K562 (cell line): ENCODE measurements at regions not wholly inside any gene's neighbourhood (a gene's known extent, or its start where the extent isn't known, plus 50 kb on each side); places are given as distances from the start of the nearest gene placed in this dataset.

Experiments
- ATAC-seq: fragments of 200-7000 bp; cut with Tn5 transposase; 3 replicates; pipeline ENCODE4 v1.9.1; 2020; ENCODE audit warnings: moderate library complexity
- BruUV-seq: library from RNA; stranded (reverse); fragments of 400-500 nt; replicated peaks from 2 replicates; lab custom pipeline; 2021; lab: Mats Ljungman, UMichigan
- CTCF ChIA-PET: fragments of 300-600 bp; formaldehyde crosslinking; extraction: SDS; loops from one replicate; lab custom pipeline; 2021; ENCODE audit warnings: low intra/inter-chr PET ratio; lab: Yijun Ruan, JAX
- POLR2A ChIA-PET: fragments of 300-600, 350-650 bp; sonication (Branson Sonifier 250); formaldehyde crosslinking; extraction: SDS; loops from one replicate; lab custom pipeline; 2021; ENCODE audit warnings: antibody characterized with exemption, inconsistent platforms; lab: Yijun Ruan, JAX
- DNase-seq, 4 experiments: peaks; one replicate each; pipeline versions ENCODE4 v3.0.0 to v3.0.0-alpha.2; 2011 to 2018; ENCODE audit warnings: low spot score in 3 of 4, mixed read lengths in 3 of 4; ENCODE audit errors: extremely low read depth in 1 of 4
- FAIRE-seq: peaks from 2 replicates; lab custom pipeline; 2011; peaks lifted over from hg19 to GRCh38; lab: Jason Lieb, UNC
- H2AFZ ChIP-seq: 2 replicates; pipeline ENCODE4 v1.6.0; 2011; ENCODE audit warnings: low read depth, low read length, control low read depth, inconsistent platforms
- H3K27ac ChIP-seq: fragments of 200-600 bp; 3 replicates; pipeline ENCODE4 v1.8.0; 2011; ENCODE audit warnings: low read depth, mild to moderate bottlenecking, control low read depth, inconsistent platforms, low read length, moderate library complexity, mixed read lengths; ENCODE audit errors: extremely low read depth
- H3K27me3 ChIP-seq, 2 experiments: fragments of 300-600 bp in 1 of 2; 2 replicates in 1 of 2; 3 replicates in 1 of 2; pipeline versions ENCODE4 v1.6.0 to v1.8.0; 2011; ENCODE audit warnings: inconsistent platforms in 2 of 2, low read length in 2 of 2, mild to moderate bottlenecking in 1 of 2, mixed read lengths in 1 of 2, moderate library complexity in 1 of 2; ENCODE audit not compliant: control insufficient read depth in 2 of 2, insufficient read depth in 2 of 2
- H3K36me3 ChIP-seq: fragments of 300-600 bp; 3 replicates; pipeline ENCODE4 v1.8.0; 2011; ENCODE audit warnings: mild to moderate bottlenecking, low read length, inconsistent platforms; ENCODE audit not compliant: control insufficient read depth, insufficient read depth
- H3K4me1 ChIP-seq, 2 experiments: fragments of 200-600 bp in 1 of 2; replicated peaks in 1 of 2; 2 replicates in 1 of 2; 3 replicates in 1 of 2; pipeline versions ENCODE4 v1.5.1 to v1.8.0; 2011; ENCODE audit warnings: inconsistent platforms in 2 of 2, low read length in 2 of 2, mild to moderate bottlenecking in 1 of 2, mixed read lengths in 1 of 2, moderate library complexity in 1 of 2; ENCODE audit not compliant: control insufficient read depth in 2 of 2, insufficient read depth in 2 of 2
- H3K4me2 ChIP-seq: 2 replicates; pipeline ENCODE4 v1.6.1; 2011; ENCODE audit warnings: low read length, control low read depth, inconsistent platforms, mixed read lengths; ENCODE audit not compliant: insufficient read depth
- H3K4me3 ChIP-seq: fragments of 200-600 bp; sonication (generic), shearing (Covaris generic); 2 replicates; pipeline ENCODE4 v1.5.1; 2016; ENCODE audit warnings: control low read depth, inconsistent platforms
- H3K79me2 ChIP-seq: fragments of 200-600 bp; 3 replicates; pipeline ENCODE4 v1.8.0; 2011; ENCODE audit warnings: low read length, inconsistent platforms; ENCODE audit not compliant: control insufficient read depth, insufficient read depth
- H3K9ac ChIP-seq, 2 experiments: 2 replicates each; pipeline versions ENCODE4 v1.6.0 to v1.6.1; 2011; ENCODE audit warnings: low read depth in 2 of 2, low read length in 2 of 2, control low read depth in 1 of 2, inconsistent platforms in 1 of 2, mild to moderate bottlenecking in 1 of 2, mixed read lengths in 1 of 2; ENCODE audit not compliant: insufficient read depth in 1 of 2
- H3K9me1 ChIP-seq: one replicate; pipeline ENCODE4 v1.6.0; 2011; ENCODE audit warnings: inconsistent platforms, mild to moderate bottlenecking, low read length, moderate library complexity; ENCODE audit not compliant: control insufficient read depth, insufficient read depth
- H3K9me3 ChIP-seq: replicated peaks from 2 replicates; pipeline ENCODE4 v1.5.1; 2011; ENCODE audit warnings: low read depth, low read length, inconsistent platforms; ENCODE audit not compliant: control insufficient read depth, insufficient read depth
- H4K20me1 ChIP-seq: replicated peaks from 2 replicates; pipeline ENCODE4 v1.6.1; 2011; ENCODE audit warnings: low read length, inconsistent platforms, mixed read lengths; ENCODE audit not compliant: control insufficient read depth, insufficient read depth
- C11orf30 ChIP-seq: fragments of 450-650 bp; IDR thresholded peaks from 2 replicates; pipeline ENCODE4 v1.6.1; 2016; ENCODE audit warnings: low read depth, mild to moderate bottlenecking
- CCAR2 ChIP-seq: fragments of 200-400 bp; formaldehyde crosslinking; IDR thresholded peaks from 2 replicates; pipeline ENCODE4 v1.6.1; 2017; ENCODE audit warnings: mild to moderate bottlenecking, low read depth, low read length
- CEBPB ChIP-seq: fragments of 450-650 bp; IDR thresholded peaks from 2 replicates; pipeline ENCODE4 v1.6.1; 2016; ENCODE audit warnings: missing genetic modification characterization, missing compliant biosample characterization
- CHCHD3 ChIP-seq: fragments of 250-450 bp; sonication (Bioruptor Pico); IDR thresholded peaks from 2 replicates; pipeline ENCODE4 v2.1.2; 2022; ENCODE audit warnings: mild to moderate bottlenecking
- CREB1 ChIP-seq, 2 experiments: sonication (generic) in 1 of 2; formaldehyde crosslinking in 1 of 2; IDR thresholded peaks; 2 replicates each; pipeline versions ENCODE4 v1.6.1 to v1.8.0; 2012 to 2022; ENCODE audit warnings: inconsistent platforms in 1 of 2, mild to moderate bottlenecking in 1 of 2, missing genetic modification reagents in 1 of 2, moderate library complexity in 1 of 2
- KLF16 ChIP-seq: IDR thresholded peaks from 2 replicates; pipeline ENCODE4 v1.6.1; 2016; ENCODE audit warnings: antibody characterized with exemption
- MTA1 ChIP-seq: fragments of 450-650 bp; IDR thresholded peaks from 2 replicates; pipeline ENCODE4 v1.6.1; 2017; ENCODE audit warnings: borderline replicate concordance
- PHB2 ChIP-seq: fragments of 450-650 bp; IDR thresholded peaks from 2 replicates; pipeline ENCODE4 v1.6.1; 2017; ENCODE audit warnings: low read depth
- POLR2AphosphoS5 ChIP-seq: IDR thresholded peaks from 2 replicates; pipeline ENCODE4 v1.6.1; 2011; ENCODE audit warnings: mild to moderate bottlenecking, low read depth, low read length, moderate library complexity; ENCODE audit not compliant: control insufficient read depth, insufficient read depth
- RCOR1 ChIP-seq, 2 experiments: IDR thresholded peaks; 2 replicates each; pipeline ENCODE4 v1.6.1; 2012; ENCODE audit warnings: low read depth in 2 of 2, low read length in 2 of 2, borderline replicate concordance in 1 of 2, improper control_type of control experiment in 1 of 2
- SETDB1 ChIP-seq: IDR thresholded peaks from one replicate; pipeline ENCODE4 v1.6.1; 2012; ENCODE audit warnings: low read length, control low read depth, inconsistent platforms
- STAT5A ChIP-seq: IDR thresholded peaks from 2 replicates; pipeline ENCODE4 v1.6.1; 2012; ENCODE audit warnings: low read length, inconsistent platforms, borderline replicate concordance
- TBL1XR1 ChIP-seq, 2 experiments: IDR thresholded peaks; 2 replicates each; pipeline ENCODE4 v1.6.1; 2012; ENCODE audit warnings: improper control_type of control experiment in 2 of 2, low read length in 2 of 2, mild to moderate bottlenecking in 1 of 2
- ZNF76 ChIP-seq: fragments of 250-450 bp; sonication (Bioruptor Pico); IDR thresholded peaks from 2 replicates; pipeline ENCODE4 v1.4.0; 2020; ENCODE audit warnings: mild to moderate bottlenecking, moderate library complexity, borderline replicate concordance
- ZNF830 ChIP-seq: fragments of 250-450 bp; sonication (Bioruptor Pico); IDR thresholded peaks from 2 replicates; pipeline ENCODE4 v1.5.0; 2021; ENCODE audit warnings: mild to moderate bottlenecking
- WGBS: fragments of 100-300 bp; shearing (Covaris generic); methylation state at CpG from one replicate; pipeline ENCODE4 v1.1.6; 2016; ENCODE audit warnings: low coverage, mixed read lengths; ENCODE audit not compliant: insufficient coverage; ENCODE audit errors: missing lambda C conversion rate; 5-methylcytosine and 5-hydroxymethylcytosine counted together
- in situ Hi-C: fragments of 300-500 bp; cut with MboI; formaldehyde crosslinking; loops from 4 replicates; pipeline ENCODE4 v1.15.0; 2018; ENCODE audit warnings: inconsistent platforms, mixed read lengths
- intact Hi-C: fragments of 100-400 bp; cut with micrococcal nuclease; formaldehyde crosslinking; loops from 2 replicates; pipeline ENCODE4 v1.14.2; 2022
- TF ChIP-seq, protein P1 (sequence below): sonication (generic); formaldehyde crosslinking; IDR thresholded peaks from 2 replicates; pipeline ENCODE4 v1.4.0; 2020; ENCODE audit warnings: mild to moderate bottlenecking, missing genetic modification reagents

DNA sequence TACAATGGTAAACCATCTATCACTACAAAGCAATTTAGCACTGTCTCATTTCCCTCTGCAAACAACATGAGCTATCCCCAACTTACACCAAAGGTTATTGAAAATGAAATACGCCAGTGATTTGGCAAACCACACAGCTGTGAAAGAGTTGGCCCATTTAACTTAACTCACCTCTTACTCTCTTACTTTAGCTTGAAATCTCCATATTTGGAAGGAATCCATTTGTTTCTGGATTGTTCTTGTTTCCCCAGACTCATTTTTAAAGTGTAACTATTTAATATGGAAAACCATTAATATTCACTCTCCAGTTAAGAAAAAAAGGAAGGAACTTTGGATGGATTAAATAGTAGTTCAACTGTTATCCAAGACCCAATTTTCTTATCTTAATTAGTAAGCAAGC is 93.7 kb upstream of the TRIB2 start:
- CTCF ChIA-PET = no interaction called here
- intact Hi-C loops = no loop called here

DNA sequence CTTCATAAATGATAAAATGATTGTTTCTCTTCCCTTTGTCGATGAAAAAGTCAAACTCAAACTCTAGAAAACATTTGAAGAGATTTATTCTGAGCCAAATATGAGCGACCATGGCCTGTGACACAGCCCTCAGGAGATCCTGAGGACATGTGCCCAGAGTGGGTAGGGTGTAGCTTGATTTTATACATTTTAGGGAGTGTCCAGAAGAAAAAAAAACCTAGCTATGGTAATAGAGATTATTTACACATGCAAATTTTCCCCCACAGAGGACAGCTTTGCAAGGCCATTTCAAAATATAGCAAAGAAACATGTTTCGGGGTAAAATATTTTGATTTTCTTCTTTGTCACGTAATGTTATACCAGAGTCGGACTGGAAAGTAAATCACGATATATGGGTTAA is 92.4 kb upstream of the TRIB2 start:
- Histone ChIP-seq H3K4me2 (no peak overlapping the region), H3K9me3 (no peaks in the 10 kb centered on the region), H2AFZ (no peak overlapping the region), H3K79me2 (no peaks in the 10 kb centered on the region), H4K20me1 (no peaks in the 10 kb centered on the region), H3K9ac (no peak overlapping the region), H3K4me1 (no peaks in the 10 kb centered on the region; a peak in 1 of 5 replicates), H3K36me3 (no peaks in the 10 kb centered on the region), H3K27me3 (no peaks in the 10 kb centered on the region), H3K27ac (no peak overlapping the region), H3K4me3 (no peak overlapping the region), H3K9me1 (no peaks in the 10 kb centered on the region)
- POLR2A ChIA-PET = no interaction called here
- CTCF ChIA-PET = no interaction called here
- WGBS = 43% methylated on average over 6 of the region's 6 CpGs
- ATAC-seq (no peak), FAIRE-seq (no peak), DNase-seq (no peak)
- in situ Hi-C loops (no loop called here), intact Hi-C loops (no loop called here)
- no TSS peak for BruUV-seq
- no peak for TF ChIP-seq RCOR1 (IDR thresholded peaks at IDR 0.05; ENCODE audit: borderline replicate concordance in 1 of 2, low read depth in 2 of 2, low read length in 2 of 2)
- TF ChIP-seq, protein P1, sequence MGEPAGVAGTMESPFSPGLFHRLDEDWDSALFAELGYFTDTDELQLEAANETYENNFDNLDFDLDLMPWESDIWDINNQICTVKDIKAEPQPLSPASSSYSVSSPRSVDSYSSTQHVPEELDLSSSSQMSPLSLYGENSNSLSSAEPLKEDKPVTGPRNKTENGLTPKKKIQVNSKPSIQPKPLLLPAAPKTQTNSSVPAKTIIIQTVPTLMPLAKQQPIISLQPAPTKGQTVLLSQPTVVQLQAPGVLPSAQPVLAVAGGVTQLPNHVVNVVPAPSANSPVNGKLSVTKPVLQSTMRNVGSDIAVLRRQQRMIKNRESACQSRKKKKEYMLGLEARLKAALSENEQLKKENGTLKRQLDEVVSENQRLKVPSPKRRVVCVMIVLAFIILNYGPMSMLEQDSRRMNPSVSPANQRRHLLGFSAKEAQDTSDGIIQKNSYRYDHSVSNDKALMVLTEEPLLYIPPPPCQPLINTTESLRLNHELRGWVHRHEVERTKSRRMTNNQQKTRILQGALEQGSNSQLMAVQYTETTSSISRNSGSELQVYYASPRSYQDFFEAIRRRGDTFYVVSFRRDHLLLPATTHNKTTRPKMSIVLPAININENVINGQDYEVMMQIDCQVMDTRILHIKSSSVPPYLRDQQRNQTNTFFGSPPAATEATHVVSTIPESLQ (CRISPR knock-in tag) = no peak
- TF ChIP-seq CCAR2 = no peak
- no peak for TF ChIP-seq SETDB1
- TF ChIP-seq STAT5A = no peak
- TF ChIP-seq ZNF76 (CRISPR knock-in tag) = no peak
- no peak for TF ChIP-seq CEBPB (tag)
- no peak for TF ChIP-seq C11orf30
- no peak for TF ChIP-seq ZNF830
- TF ChIP-seq POLR2AphosphoS5 = no peak
- TF ChIP-seq TBL1XR1 (IDR thresholded peaks at IDR 0.05; ENCODE audit: low read length in 2 of 2) = no peak
- no peak for TF ChIP-seq CHCHD3 (CRISPR knock-in tag)
- no peak for TF ChIP-seq PHB2
- no peak for TF ChIP-seq CREB1 (IDR thresholded peaks at IDR 0.05)
- no peak for TF ChIP-seq CREB1 (CRISPR knock-in tag; IDR thresholded peaks at IDR 0.05)
- TF ChIP-seq MTA1 = no peak

More for the DNA sequence above, 93.7 kb upstream of the TRIB2 start:
- no peaks in the 10 kb centered on the region for H3K27me3 ChIP-seq
- H3K4me2 ChIP-seq = no peak overlapping the region
- WGBS = 50% methylated on average over 1 of the region's 1 CpG
- no peak for DNase-seq
- H4K20me1 ChIP-seq = no peaks in the 10 kb centered on the region
- ATAC-seq = no peak
- no peak overlapping the region for H3K27ac ChIP-seq
- no peaks in the 10 kb centered on the region; a peak in 1 of 5 replicates for H3K4me1 ChIP-seq
- no peak overlapping the region for H3K9ac ChIP-seq
- TF ChIP-seq KLF16 = no peak
- no peak overlapping the region for H3K4me3 ChIP-seq
- no peak overlapping the region for H2AFZ ChIP-seq
- FAIRE-seq = no peak
- H3K9me1 ChIP-seq = no peaks in the 10 kb centered on the region
- H3K36me3 ChIP-seq = no peaks in the 10 kb centered on the region
- POLR2A ChIA-PET = no interaction called here
- H3K79me2 ChIP-seq = no peaks in the 10 kb centered on the region
- no peaks in the 10 kb centered on the region for H3K9me3 ChIP-seq
- no TSS peak for BruUV-seq
- in situ Hi-C loops = no loop called here
